Chondrocyte (in vitro differentiated cells): ENCODE measurements at regions not wholly inside any gene's neighbourhood (a gene's known extent, or its start where the extent isn't known, plus 50 kb on each side); places are given as distances from the start of the nearest gene placed in this dataset.

Source experiments
- DNase-seq: peaks from one replicate; pipeline ENCODE4 v3.0.0; 2021; ENCODE audit warnings: mixed read lengths, low spot score
- H3K27ac Mint-ChIP-seq: one replicate; pipeline ENCODE4 v1.8.0; 2021; ENCODE audit warnings: mild to moderate bottlenecking, moderate library complexity, mixed read lengths; ENCODE audit not compliant: unreplicated experiment
- H3K27me3 Mint-ChIP-seq: 2 replicates; pipeline ENCODE4 v1.8.0; 2021; ENCODE audit warnings: low read depth, mixed read lengths
- H3K36me3 Mint-ChIP-seq: 2 replicates; pipeline ENCODE4 v1.8.0; 2021; ENCODE audit warnings: low read depth, mixed read lengths
- H3K4me1 Mint-ChIP-seq: 2 replicates; pipeline ENCODE4 v1.8.0; 2021; ENCODE audit warnings: low read depth, mild to moderate bottlenecking, mixed read lengths
- H3K4me3 Mint-ChIP-seq: one replicate; pipeline ENCODE4 v1.8.0; 2021; ENCODE audit warnings: mild to moderate bottlenecking, moderate library complexity, mixed read lengths; ENCODE audit not compliant: unreplicated experiment
- H3K9me3 Mint-ChIP-seq: 2 replicates; pipeline ENCODE4 v1.8.0; 2021; ENCODE audit warnings: low read depth, mixed read lengths
- TF ChIP-seq, protein P1 (sequence below): fragments of 200-600 bp; sonication (generic); IDR thresholded peaks from 2 replicates; pipeline ENCODE4 v1.5.0; 2021; ENCODE audit warnings: antibody characterized with exemption, mild to moderate bottlenecking, moderate library complexity

- TF ChIP-seq, protein P1, sequence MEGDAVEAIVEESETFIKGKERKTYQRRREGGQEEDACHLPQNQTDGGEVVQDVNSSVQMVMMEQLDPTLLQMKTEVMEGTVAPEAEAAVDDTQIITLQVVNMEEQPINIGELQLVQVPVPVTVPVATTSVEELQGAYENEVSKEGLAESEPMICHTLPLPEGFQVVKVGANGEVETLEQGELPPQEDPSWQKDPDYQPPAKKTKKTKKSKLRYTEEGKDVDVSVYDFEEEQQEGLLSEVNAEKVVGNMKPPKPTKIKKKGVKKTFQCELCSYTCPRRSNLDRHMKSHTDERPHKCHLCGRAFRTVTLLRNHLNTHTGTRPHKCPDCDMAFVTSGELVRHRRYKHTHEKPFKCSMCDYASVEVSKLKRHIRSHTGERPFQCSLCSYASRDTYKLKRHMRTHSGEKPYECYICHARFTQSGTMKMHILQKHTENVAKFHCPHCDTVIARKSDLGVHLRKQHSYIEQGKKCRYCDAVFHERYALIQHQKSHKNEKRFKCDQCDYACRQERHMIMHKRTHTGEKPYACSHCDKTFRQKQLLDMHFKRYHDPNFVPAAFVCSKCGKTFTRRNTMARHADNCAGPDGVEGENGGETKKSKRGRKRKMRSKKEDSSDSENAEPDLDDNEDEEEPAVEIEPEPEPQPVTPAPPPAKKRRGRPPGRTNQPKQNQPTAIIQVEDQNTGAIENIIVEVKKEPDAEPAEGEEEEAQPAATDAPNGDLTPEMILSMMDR = no peak
- H3K27ac Mint-ChIP-seq = no peak overlapping the region
- peaks cover 2% of the 10 kb centered on the region for H3K27me3 Mint-ChIP-seq
- H3K4me1 Mint-ChIP-seq = no peaks in the 10 kb centered on the region
- H3K36me3 Mint-ChIP-seq = no peaks in the 10 kb centered on the region
- H3K4me3 Mint-ChIP-seq = no peak overlapping the region
- no peak for DNase-seq
- peaks cover 4% of the 10 kb centered on the region for H3K9me3 Mint-ChIP-seq
Observed at GRCh38 chr4:37040816-37041215, 203.7 kb upstream of the NWD2 start.

DNA sequence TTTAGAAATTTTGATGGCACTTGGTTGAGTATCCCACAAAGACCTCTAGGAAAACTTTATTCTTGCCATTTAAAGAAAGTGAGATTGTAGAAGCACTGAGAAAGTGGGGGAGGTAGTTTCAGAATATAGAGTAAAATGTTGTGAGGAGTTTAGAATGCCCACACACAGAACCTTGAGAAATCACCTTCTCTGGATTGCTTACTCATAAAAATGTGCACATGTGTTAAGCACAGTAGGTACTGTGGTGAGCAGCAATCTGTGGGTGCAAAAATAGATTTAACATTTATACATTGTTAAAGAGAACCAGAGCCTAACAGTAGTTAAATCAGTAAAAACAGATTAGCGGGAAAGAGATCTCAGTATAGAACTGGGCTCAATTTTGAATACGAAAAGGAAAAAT, 201.2 kb upstream of the NWD2 start:
- H3K27ac Mint-ChIP-seq = no peak overlapping the region
- DNase-seq = no peak
- H3K27me3 Mint-ChIP-seq = peaks cover 6% of the 10 kb centered on the region
- peaks cover 4% of the 10 kb centered on the region for H3K9me3 Mint-ChIP-seq
- no peak overlapping the region for H3K4me3 Mint-ChIP-seq
- TF ChIP-seq, protein P1 = no peak
- no peaks in the 10 kb centered on the region for H3K4me1 Mint-ChIP-seq
- no peaks in the 10 kb centered on the region for H3K36me3 Mint-ChIP-seq

DNA sequence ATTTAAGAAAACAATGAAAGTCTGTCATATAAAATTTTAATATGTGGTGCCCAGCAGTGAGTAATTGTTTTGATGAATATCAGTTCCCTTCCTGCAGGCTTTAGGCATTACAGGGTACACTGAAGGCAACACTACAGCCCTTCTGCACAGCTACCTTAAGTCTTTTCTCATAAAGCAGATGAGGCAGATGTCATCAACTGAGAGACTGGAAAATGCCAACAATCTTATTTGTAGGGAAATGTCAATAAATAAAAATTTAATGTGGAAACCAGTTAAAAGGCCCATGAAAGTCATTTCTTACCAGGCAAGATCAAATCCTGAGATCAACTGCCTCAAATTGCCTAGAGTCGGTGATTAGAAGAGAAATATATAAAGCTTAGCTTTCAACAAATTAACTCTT, 193.4 kb upstream of the NWD2 start:
- H3K27me3 Mint-ChIP-seq = peaks cover 13% of the 10 kb centered on the region
- H3K36me3 Mint-ChIP-seq = no peaks in the 10 kb centered on the region
- H3K9me3 Mint-ChIP-seq = no peaks in the 10 kb centered on the region
- H3K4me3 Mint-ChIP-seq = no peak overlapping the region
- H3K4me1 Mint-ChIP-seq = no peaks in the 10 kb centered on the region
- TF ChIP-seq, protein P1 = no peak
- no peak for DNase-seq
- H3K27ac Mint-ChIP-seq = no peak overlapping the region

DNA sequence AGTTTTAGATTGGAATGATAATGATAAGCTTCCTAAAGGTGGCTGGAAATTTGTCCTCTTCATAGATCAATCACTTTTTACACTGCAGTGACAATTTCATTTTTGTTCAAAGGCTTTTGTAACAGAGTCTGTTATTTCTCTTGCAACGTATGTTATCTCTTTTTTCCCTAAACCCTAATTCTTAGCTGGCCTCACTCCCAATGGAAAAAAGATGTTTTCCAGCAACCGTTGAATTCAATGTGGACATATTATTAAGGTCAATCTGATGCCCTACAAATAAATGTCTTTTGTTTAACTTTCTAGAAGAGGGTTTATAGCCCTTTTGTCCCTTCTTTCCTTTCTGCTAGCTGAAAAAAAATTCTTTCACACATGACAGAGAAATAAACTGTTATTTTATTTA, 192.7 kb upstream of the NWD2 start:
- no peak for DNase-seq
- no peaks in the 10 kb centered on the region for H3K9me3 Mint-ChIP-seq
- H3K27me3 Mint-ChIP-seq = peaks cover 12% of the 10 kb centered on the region
- TF ChIP-seq, protein P1 = no peak
- no peaks in the 10 kb centered on the region for H3K36me3 Mint-ChIP-seq
- H3K4me3 Mint-ChIP-seq = no peak overlapping the region
- no peaks in the 10 kb centered on the region for H3K4me1 Mint-ChIP-seq
- no peak overlapping the region for H3K27ac Mint-ChIP-seq

DNA sequence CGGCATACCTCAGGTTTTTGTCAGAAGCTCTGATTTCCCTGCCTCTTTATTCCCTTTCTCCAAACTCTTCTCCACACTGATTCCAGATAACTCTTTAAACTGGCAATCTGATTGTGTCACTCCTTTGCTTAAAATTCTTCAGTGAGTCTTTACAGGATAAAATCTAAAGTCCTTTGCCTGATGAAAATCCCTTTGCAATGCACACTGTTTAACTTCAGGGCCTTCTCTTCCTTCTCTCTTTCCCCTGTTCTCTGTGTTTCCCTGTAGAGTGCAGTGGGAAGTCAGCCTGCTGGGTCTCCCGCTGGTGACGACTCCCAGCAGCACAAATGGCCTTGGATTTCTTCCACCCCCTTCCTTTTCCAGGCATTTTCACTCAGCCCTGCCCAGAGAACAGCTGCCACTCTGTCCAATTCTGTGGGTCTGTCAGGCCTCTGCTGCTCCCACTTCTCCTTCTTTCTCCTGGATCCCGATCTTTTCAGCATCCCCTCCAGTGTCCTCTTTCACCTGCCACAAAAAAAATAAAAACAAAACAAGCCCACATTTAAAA, 189.9 kb upstream of the NWD2 start:
- no peak for DNase-seq
- peaks cover 10% of the 10 kb centered on the region for H3K27me3 Mint-ChIP-seq
- H3K4me1 Mint-ChIP-seq = no peaks in the 10 kb centered on the region
- H3K36me3 Mint-ChIP-seq = no peaks in the 10 kb centered on the region
- no peak overlapping the region for H3K4me3 Mint-ChIP-seq
- no peaks in the 10 kb centered on the region for H3K9me3 Mint-ChIP-seq
- TF ChIP-seq, protein P1 = no peak
- no peak overlapping the region for H3K27ac Mint-ChIP-seq
